NB4 (cell line): ENCODE measurements at regions not wholly inside any gene's neighbourhood (a gene's known extent, or its start where the extent isn't known, plus 50 kb on each side); places are given as distances from the start of the nearest gene placed in this dataset.

Experiments
- CTCF ChIP-seq: IDR thresholded peaks from one replicate; pipeline ENCODE4 v1.5.1; 2012; ENCODE audit warnings: low read depth, low read length
- MAX ChIP-seq: IDR thresholded peaks from 2 replicates; pipeline ENCODE4 v1.6.1; 2011; ENCODE audit warnings: low read depth, low read length
- MYC ChIP-seq: IDR thresholded peaks from 2 replicates; pipeline ENCODE4 v1.6.1; 2011; ENCODE audit warnings: low read depth, low read length
- POLR2A ChIP-seq: IDR thresholded peaks from 2 replicates; pipeline ENCODE4 v1.6.1; 2011; ENCODE audit warnings: mild to moderate bottlenecking; ENCODE audit not compliant: insufficient read length; ENCODE audit errors: extremely low read depth

- no peak for TF ChIP-seq CTCF
- TF ChIP-seq MAX, result no peak
- no peak for TF ChIP-seq POLR2A
- TF ChIP-seq MYC, result no peak
Measured at GRCh38 chr17:77877646-77878355, 80.7 kb upstream of the TNRC6C start.
